Germinal center (tissue), 1 donor: ENCODE measurements at regions not wholly inside any gene's neighbourhood (a gene's known extent, or its start where the extent isn't known, plus 50 kb on each side); places are given as distances from the start of the nearest gene placed in this dataset.
A peak's percentile ranks its signal among the peaks of the same experiment; 100 is the strongest.

Experiments
- DNase-seq: peaks from one replicate; pipeline ENCODE4 v3.0.0; 2012; ENCODE audit warnings: mixed read lengths, low spot score

DNA sequence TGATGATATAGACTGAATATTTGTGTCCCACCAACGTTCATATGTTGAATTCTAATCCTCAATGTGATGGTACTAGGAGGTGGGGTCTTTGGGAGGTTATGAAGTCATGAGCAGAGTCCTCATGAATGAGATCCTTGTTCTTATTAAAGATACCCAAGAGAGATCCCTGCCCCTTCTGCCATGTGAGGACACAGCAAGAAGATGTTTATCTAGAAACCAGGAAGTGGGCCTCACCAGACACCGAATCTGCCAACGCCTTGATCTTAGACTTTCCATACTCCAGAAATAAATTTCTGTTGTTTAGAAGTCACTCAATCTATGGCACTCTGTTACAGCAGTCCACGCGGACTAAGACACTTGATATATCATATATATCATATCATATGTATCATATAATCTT lies 67.7 kb upstream of the GCM1 start:
- no peak for DNase-seq

DNA sequence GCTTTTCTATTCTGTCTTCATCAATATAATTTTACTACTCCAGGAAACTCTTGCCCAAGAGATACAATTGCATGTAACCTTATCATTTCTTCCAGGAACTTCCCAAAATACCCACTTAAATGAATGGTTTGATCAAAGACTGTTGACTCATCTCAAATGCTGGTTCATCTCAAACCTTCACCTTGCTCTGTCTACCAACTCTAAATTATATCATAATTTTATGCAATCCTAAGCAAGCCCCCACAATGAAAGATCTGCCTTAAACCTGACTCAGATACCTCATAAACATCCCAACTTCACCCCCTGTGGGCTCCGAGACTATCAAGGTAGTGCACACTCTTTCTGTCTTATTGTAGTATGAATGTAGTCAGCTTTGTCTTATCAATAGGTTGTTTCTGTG lies 65.5 kb upstream of the GCM1 start:
- no peak for DNase-seq

DNA sequence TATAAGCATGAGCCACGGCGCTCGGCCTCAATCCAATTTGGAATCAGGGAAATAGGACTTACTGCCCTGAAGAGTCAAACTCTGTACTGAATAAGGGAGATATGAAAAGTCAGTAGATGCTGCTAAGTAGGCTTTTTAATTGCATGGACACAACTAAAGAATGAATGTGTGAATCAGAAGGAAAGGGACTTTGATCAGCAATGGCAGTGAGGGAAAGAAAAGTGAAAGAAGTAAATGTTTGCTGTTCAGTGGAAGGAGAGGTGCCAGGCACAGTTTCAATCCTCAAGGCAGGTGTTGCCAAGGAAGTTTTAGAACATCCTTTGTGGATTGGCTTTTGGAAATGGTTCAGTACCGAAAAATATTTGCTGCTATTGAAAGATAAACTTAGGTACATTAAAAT lies 62.2 kb upstream of the GCM1 start:
- no peak for DNase-seq

DNA sequence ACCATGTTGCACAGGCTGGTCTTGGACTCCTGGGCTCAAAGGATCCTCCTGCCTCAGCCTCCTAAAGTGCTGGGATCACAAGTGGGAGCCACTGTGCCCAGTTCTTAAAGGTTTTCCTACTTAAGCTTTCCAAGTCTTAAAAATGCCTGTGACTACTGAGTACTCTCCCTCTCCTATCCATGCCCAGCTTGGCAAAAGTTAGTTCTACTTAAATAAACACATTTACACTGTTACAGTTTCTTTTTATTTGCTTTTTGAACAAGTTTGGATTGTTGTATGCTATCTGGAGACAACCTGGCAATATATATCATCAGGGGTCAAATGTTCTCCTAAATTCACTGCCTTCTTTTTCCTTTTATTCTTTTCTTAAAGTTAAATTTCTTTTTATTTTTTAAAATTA lies 61.0 kb upstream of the GCM1 start:
- DNase-seq: no peak

DNA sequence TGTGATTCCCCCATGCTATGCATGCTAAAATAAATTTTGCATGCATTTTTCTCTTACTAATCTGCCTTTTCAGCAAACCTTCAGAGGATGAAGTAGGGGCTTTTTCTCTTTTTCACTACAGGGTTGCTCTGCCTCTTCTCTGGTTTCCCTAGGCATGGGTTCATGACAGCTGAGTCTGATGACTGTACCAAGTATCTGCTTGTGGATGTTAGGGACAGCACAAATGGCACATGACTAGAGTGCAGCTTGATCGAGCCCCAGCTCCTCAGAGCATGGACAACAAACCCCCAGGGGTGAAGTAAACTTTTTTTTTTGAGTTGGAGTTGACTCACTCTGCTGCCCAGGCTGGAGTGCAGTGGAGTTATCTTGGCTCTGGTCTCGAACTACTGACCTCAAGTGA lies 57.1 kb upstream of the GCM1 start:
- DNase-seq: no peak

DNA sequence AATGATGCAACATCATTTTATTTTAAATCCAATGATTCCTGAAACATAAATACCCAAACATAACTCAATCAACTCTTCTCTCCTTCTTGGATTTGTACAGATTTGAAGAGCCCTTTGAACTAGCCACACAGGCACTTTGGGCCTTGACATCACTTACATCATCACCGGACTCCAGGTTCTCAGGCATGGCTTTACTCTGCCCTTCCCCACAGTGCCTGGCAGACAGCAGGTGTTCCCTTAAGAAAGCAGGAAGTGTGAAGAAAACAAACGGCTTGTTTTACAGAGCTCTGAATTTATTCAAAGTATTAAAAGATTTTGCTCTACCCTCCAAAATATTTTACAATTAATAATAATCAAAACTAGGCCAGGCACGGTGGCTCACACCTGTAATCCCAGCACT lies 54.8 kb upstream of the GCM1 start:
- no peak for DNase-seq

DNA sequence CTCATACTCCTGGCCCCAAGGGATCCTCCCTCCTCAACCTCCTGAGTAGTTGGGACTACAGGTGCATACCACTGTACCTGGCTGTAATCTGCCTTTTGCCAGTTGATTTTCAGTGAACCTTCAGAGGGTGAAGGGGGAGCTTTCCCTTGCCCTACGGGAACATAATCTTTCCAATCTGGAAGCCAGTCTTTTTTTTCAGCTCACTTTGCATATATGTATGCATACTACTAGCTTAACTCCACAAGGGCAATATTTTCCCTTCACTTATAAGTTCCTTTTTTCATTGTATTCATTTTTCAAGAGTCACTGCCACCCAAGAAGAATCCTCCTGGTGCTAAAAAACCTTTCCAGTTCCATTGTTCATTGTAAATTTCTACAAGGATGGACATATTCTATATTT lies 53.4 kb upstream of the GCM1 start:
- no peak for DNase-seq

DNA sequence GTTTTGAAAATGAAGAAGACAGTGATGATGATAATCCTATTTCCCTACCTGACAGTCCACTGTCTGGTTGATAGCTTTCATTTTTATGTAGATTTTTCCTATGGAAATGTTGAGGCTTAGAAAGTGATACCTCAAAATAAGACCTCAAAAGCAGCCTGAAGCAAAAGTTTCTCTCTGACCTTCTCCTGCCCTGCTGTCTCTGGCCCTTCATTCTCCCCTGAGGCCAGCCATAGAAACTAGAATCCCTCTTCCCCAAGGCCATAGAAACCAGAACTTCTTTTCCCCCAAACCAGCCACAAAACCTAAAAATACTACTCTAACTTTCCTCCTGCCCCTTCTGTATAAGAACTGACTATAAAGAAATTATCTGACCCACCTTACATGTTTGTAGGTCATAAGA lies 52.6 kb upstream of the GCM1 start:
- DNase-seq: no peak

DNA sequence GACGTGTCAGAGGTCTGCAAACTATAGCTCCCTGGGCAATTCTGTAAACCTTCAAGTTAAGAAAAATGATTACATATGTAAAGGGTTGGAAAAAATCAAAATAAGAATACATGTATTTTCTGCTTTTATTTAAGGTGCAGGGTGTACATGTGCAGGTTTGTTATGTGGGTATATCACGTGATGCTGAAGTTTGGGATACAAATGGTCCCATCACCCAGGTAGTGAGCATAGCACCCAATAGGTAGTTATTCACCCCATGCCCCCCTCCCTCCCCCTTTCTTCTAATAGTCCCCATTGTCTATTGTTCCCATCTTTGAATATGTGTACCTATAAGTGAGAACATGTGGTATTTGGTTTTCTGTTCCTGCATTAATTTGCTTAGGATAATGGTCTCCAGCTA lies 51.1 kb upstream of the GCM1 start:
- no peak for DNase-seq

DNA sequence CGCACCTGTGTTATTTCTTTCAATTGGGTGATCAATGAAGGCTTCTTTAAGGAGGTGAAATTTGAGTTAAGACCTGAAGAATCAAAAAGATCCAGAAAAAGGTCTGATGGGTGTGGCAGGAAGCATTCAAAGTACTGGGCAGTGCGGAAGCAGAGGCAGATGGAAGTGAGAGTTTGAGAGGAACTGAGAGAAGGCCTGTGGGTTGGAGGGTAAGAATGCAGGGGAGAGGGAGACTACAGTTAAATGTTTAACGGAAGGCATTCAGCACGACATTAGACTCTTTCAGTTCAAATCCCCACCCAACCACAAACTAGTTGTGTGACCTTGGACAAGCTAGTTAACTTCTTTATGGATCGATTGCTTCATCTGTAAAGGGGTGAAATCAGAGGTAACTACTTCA lies 50.5 kb upstream of the GCM1 start:
- peak; percentile 45 for DNase-seq
